Suprapubic skin (tissue), 4 donors: ENCODE measurements at regions not wholly inside any gene's neighbourhood (a gene's known extent, or its start where the extent isn't known, plus 50 kb on each side); places are given as distances from the start of the nearest gene placed in this dataset.

ENCODE experiments used
- POLR2A ChIP-seq, 2 donors: fragments of 450-650 bp; IDR thresholded peaks; one replicate each; pipeline ENCODE4 v1.6.1; 2017; ENCODE audit warnings: antibody characterized with exemption in 2 of 2, mild to moderate bottlenecking in 2 of 2, moderate library complexity in 2 of 2
- POLR2AphosphoS5 ChIP-seq, 3 donors: sonication (generic); formaldehyde crosslinking; IDR thresholded peaks; one replicate each; pipeline ENCODE4 v1.6.1; 2017; ENCODE audit warnings: antibody characterized with exemption in 3 of 3
- TF ChIP-seq, protein P1 (sequence below), 2 donors: fragments of 200-600 bp in 1 of 2; fragments of 450-650 bp in 1 of 2; sonication (generic) in 1 of 2; IDR thresholded peaks; one replicate each; pipeline ENCODE4 v1.5.1; 2016 to 2019; ENCODE audit warnings: antibody characterized with exemption in 2 of 2, mild to moderate bottlenecking in 1 of 2, moderate library complexity in 1 of 2

DNA sequence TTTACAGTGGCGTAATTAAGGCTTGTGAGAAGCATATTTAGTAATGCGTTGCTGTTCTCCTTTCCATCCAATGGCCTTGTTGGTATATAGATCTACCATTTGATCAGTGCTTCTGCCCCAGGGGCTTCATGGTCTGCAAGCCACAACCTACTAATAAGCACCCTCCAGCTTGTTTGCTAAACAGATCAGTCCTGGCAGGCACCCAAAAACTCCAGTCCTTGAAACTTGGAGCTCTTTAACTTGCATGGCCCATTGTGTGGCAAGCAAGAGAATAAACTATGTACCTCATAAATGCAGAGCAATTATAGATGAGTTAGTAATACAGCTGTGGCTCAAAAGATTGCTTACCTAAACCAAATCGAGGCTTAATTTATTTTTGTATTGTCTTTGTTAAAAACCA lies 158.5 kb downstream of the FTCDNL1 start:
- TF ChIP-seq, protein P1, sequence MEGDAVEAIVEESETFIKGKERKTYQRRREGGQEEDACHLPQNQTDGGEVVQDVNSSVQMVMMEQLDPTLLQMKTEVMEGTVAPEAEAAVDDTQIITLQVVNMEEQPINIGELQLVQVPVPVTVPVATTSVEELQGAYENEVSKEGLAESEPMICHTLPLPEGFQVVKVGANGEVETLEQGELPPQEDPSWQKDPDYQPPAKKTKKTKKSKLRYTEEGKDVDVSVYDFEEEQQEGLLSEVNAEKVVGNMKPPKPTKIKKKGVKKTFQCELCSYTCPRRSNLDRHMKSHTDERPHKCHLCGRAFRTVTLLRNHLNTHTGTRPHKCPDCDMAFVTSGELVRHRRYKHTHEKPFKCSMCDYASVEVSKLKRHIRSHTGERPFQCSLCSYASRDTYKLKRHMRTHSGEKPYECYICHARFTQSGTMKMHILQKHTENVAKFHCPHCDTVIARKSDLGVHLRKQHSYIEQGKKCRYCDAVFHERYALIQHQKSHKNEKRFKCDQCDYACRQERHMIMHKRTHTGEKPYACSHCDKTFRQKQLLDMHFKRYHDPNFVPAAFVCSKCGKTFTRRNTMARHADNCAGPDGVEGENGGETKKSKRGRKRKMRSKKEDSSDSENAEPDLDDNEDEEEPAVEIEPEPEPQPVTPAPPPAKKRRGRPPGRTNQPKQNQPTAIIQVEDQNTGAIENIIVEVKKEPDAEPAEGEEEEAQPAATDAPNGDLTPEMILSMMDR (IDR thresholded peaks at IDR 0.05), result no peak
- TF ChIP-seq POLR2AphosphoS5 (IDR thresholded peaks at IDR 0.05), result no peak
- no peak for TF ChIP-seq POLR2A (IDR thresholded peaks at IDR 0.05)
